Lower lobe of right lung (tissue), 2 donors: ENCODE measurements at regions not wholly inside any gene's neighbourhood (a gene's known extent, or its start where the extent isn't known, plus 50 kb on each side); places are given as distances from the start of the nearest gene placed in this dataset.

Source experiments
- ATAC-seq, 2 donors: fragments of 200-7000 bp; cut with Tn5 transposase; one replicate each; pipeline ENCODE4 v1.9.1; 2020 to 2022; ENCODE audit warnings: mild to moderate bottlenecking in 2 of 2, moderate library complexity in 2 of 2
- DNase-seq: peaks from one replicate; pipeline ENCODE4 v3.0.0-alpha.2; 2020
- H3K27ac ChIP-seq: fragments of 200-600 bp; one replicate; pipeline ENCODE4 v1.8.0; 2022
- H3K27me3 ChIP-seq: fragments of 200-600 bp; one replicate; pipeline ENCODE4 v1.8.0; 2022; ENCODE audit warnings: low read depth
- H3K36me3 ChIP-seq: fragments of 200-600 bp; one replicate; pipeline ENCODE4 v1.8.0; 2022; ENCODE audit warnings: mild to moderate bottlenecking
- H3K4me1 ChIP-seq: fragments of 200-600 bp; one replicate; pipeline ENCODE4 v1.8.0; 2022
- H3K4me3 ChIP-seq: fragments of 200-600 bp; one replicate; pipeline ENCODE4 v1.8.0; 2022; ENCODE audit warnings: mild to moderate bottlenecking
- H3K9me3 ChIP-seq: fragments of 200-600 bp; one replicate; pipeline ENCODE4 v1.8.0; 2022
- CTCF ChIP-seq: fragments of 200-600 bp; IDR thresholded peaks from one replicate; pipeline ENCODE4 v1.8.0; 2022; ENCODE audit warnings: antibody characterized with exemption, mild to moderate bottlenecking
- intact Hi-C: fragments of 100-400 bp; cut with DNase I; formaldehyde crosslinking; loops from one replicate; pipeline ENCODE4 v1.11.0; 2022
- donor health status: DM: no; HTN: yes; CAD: no; lungs with severe emphysema.

- Histone ChIP-seq H3K9me3 (no peaks in the 10 kb centered on the region), H3K4me1 (no peaks in the 10 kb centered on the region), H3K4me3 (no peak overlapping the region), H3K36me3 (no peaks in the 10 kb centered on the region), H3K27ac (no peak overlapping the region), H3K27me3 (no peaks in the 10 kb centered on the region)
- TF ChIP-seq CTCF = no peak
- DNase-seq (no peak), ATAC-seq (peak in 1 of 2 donors; percentile 36)
- intact Hi-C loops = no loop called here
Observed at GRCh38 chrX:115898382-115899001, 272.1 kb upstream of the AGTR2 start.

GRCh38 chrX:115900425-115900824 is 270.1 kb upstream of the AGTR2 start:
- ATAC-seq = no peak
- TF ChIP-seq CTCF = no peak
- Histone ChIP-seq H3K36me3 (no peaks in the 10 kb centered on the region), H3K27me3 (no peaks in the 10 kb centered on the region), H3K4me3 (no peak overlapping the region), H3K27ac (no peak overlapping the region), H3K9me3 (no peaks in the 10 kb centered on the region), H3K4me1 (no peaks in the 10 kb centered on the region)
- intact Hi-C loops = no loop called here
- DNase-seq = no peak

GRCh38 chrX:115901241-115901640 is 269.3 kb upstream of the AGTR2 start:
- no peak for TF ChIP-seq CTCF
- H3K27me3 ChIP-seq = no peaks in the 10 kb centered on the region

GRCh38 chrX:115902995-115903394 is 267.5 kb upstream of the AGTR2 start:
- DNase-seq = no peak
- H3K27ac ChIP-seq = no peak overlapping the region
- H3K9me3 ChIP-seq = no peaks in the 10 kb centered on the region
- no peaks in the 10 kb centered on the region for H3K4me1 ChIP-seq
- H3K27me3 ChIP-seq = no peaks in the 10 kb centered on the region
- H3K4me3 ChIP-seq = no peak overlapping the region
- ATAC-seq = no peak
- H3K36me3 ChIP-seq = no peaks in the 10 kb centered on the region
- intact Hi-C loops = no loop called here
- no peak for TF ChIP-seq CTCF

More at GRCh38 chrX:115901241-115901640, 269.3 kb upstream of the AGTR2 start:
- no peaks in the 10 kb centered on the region for H3K4me1 ChIP-seq
- H3K27ac ChIP-seq = no peak overlapping the region
- no peaks in the 10 kb centered on the region for H3K36me3 ChIP-seq
- DNase-seq = no peak
- intact Hi-C loops = no loop called here
- H3K9me3 ChIP-seq = no peaks in the 10 kb centered on the region
- ATAC-seq = no peak
- H3K4me3 ChIP-seq = no peak overlapping the region

GRCh38 chrX:115906276-115906675 is 264.3 kb upstream of the AGTR2 start:
- intact Hi-C loops = no loop called here
- Histone ChIP-seq H3K9me3 (no peaks in the 10 kb centered on the region), H3K27me3 (no peaks in the 10 kb centered on the region), H3K4me1 (no peaks in the 10 kb centered on the region), H3K4me3 (no peak overlapping the region), H3K27ac (no peak overlapping the region), H3K36me3 (no peaks in the 10 kb centered on the region)
- ATAC-seq (no peak), DNase-seq (no peak)
- TF ChIP-seq CTCF = no peak
